ENCODE measurements at regions not wholly inside any gene's neighbourhood (a gene's known extent, or its start where the extent isn't known, plus 50 kb on each side); places are given as distances from the start of the nearest gene placed in this dataset.
"Not testable (repeated sequence)": the region's sequence is repeated elsewhere in the genome, so short reads cannot be mapped to it uniquely, and the experiment has no call there.

DNA sequence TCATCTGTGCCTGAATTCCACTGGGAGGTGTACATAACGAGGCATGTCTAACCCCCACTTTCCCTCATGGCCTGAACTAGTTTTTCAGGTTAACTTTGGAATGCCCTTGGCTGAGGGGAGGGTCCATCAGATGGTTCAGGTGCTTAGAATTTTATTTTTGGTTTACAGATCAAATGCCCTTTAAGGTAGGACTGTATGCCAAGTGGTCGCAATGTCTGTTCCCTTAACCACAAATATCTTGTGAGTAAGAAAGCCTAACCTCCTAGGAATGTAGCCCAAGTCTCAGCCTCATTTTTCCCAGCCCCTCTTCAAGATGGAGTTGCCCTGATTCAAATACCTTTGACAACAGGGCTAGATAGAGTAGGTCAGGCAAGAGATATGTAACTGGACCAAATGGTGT lies 78.4 kb downstream of the RNASET2 start:
- no peak for ATAC-seq
- DNase-seq = no peak

DNA sequence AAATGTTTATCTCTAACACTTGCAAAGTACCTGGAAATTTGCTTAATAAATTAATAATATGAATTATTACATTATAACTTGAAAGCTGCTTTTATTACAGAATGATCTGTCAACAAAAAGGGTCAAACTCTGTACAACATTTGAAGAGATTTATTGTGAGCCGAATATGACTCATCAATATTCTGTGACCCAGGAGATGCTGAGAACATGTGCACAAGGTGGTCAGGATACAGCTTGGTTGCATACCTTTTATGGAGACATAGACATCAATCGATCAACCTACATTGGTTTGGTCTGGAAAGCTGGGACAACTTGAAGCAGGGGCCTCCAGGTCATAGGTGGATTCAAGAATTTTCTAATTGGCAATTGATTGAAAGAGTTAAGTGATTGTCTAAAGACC lies 79.0 kb downstream of the RNASET2 start:
- DNase-seq = no peak
- no peak for ATAC-seq

DNA sequence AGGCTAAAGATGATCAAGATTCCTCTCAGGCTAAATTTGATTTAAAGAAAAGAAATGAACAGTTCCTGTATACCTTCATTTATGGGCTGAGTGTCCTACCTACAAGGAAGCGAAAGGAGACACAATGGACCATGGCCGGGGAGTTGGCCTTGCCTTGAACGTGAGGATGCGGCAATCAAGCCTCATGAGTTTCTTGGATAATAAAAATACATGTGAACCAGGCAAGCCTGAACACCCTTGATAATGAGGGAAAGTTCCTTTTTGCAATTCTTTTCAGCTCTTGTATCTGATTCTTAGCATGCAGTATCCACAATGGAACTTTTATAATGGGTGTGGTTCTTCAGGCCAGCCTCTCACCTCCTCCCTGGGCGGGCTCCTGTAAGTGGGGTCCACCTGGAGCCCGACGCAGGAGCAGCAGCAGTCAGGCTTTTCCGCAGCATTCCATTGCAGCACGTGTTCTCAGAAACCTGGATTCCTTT lies 83.8 kb downstream of the RNASET2 start:
- ATAC-seq = no peak

DNA sequence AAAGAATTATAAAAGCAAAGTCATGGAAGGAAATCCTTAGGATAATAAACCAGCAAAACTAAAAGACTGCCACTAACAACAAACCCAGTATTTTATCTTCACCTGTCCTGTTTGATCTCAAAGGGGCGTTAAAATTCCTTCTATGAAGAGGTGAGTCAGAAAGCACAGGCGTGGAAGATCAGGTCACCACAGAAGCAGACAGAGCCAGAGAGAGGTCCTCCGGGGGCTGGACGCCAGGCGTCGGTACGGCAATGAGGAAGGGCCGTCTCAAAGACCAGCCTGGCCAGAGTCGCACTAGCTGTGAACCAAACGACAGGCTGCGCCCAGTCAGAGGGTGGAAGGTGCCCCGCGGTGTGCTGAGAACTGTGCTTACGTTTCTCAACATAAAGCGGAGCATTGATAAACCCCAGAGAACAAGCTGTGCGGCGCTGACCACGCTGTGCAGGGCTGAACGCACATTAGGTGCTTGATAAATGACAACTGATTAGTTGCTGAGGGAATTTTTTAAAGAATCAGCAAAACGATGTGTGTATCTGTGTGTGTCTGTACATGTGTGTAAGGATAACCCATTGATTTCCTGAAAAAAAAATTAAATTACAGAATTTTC lies 85.6 kb downstream of the RNASET2 start:
- DNase-seq (no peak), ATAC-seq (no peak)

More for the DNA sequence above, 83.8 kb downstream of the RNASET2 start:
- DNase-seq = no peak

DNA sequence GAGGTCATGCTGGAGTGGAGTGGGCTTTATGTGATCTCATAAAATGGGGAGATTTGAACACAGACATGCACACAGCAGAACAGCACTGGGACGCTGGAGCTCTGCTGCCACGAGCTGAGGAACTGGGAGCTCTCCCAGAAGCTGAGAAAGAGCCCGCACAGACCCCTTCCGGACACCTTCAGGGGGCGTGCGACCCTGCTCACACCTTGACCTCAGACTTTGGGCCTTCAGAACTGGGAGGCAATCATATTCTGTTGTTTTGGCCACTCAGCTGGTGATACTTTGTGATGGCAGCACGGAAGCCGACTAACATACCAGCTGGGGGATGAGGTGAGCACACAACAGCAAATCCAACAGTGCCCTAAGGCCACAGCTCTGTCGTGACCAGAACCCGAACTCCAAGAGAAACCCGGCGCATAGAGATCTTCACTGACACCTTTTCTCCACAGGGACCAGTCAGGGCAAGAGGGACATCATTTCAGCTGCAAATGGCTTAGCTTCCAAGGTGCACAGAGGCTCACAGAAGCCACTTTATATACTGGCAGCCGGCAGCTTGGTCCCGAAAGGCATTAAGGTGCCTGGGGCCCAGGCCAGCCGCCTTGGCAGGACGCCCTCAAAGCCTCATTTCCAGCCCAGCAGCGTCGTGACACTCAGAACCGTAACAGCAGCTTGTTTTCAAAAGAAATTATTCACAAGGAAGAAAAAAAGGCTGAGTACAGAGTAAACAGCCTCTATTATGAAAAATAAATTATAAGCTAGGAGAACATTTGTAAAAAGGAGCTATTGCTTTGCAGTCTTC lies 89.3 kb downstream of the RNASET2 start:
- DNase-seq = no peak
- no peak for ATAC-seq

DNA sequence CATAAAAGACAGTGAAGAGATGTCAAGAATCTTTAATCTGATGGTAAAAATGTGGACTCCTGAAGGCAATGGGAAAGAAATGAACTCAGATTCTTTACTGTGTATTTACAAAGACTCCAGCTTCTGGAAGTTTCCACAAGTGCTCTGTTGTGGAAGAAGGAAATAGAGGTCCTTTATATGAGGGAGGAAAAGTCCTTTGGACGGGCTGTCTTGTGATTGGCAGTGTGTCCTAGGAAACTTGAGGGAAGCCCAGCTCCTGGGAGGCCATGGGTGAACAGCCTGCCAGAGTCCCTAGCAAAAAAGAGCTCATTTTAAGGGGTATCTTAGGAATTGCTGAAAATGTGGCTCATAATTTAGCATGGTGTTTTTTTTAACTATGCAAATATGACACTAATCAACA lies 92.0 kb downstream of the RNASET2 start:
- ATAC-seq (no peak), DNase-seq (no peak)

DNA sequence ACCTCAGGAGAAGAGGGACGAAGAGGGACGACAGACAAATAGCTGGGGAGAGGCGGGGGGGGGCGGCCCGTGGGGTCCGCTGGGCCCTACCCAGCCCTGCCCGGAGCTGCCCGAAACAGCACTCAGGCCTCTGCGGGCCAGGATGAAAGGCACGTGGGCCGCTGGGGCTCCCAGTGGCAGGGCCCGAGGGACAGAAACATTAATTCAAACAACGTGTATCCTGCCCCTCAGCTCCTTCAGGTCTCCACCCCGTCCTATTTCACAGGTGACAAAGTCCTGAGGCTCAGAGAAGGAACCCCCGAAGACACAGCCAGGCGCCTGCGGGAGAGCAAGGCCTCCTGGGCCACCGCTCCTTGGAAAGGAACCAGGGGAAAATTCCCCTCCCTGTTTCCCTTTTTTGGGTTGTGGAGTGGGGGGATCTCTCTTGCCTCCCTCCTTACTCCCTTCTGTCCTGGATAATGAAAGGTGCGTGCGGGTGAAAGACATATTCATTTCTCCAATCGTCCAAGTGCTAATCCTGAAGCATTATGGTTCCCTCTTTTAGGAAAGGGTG lies 93.3 kb downstream of the RNASET2 start:
- no peak for ATAC-seq
- no peak for DNase-seq

DNA sequence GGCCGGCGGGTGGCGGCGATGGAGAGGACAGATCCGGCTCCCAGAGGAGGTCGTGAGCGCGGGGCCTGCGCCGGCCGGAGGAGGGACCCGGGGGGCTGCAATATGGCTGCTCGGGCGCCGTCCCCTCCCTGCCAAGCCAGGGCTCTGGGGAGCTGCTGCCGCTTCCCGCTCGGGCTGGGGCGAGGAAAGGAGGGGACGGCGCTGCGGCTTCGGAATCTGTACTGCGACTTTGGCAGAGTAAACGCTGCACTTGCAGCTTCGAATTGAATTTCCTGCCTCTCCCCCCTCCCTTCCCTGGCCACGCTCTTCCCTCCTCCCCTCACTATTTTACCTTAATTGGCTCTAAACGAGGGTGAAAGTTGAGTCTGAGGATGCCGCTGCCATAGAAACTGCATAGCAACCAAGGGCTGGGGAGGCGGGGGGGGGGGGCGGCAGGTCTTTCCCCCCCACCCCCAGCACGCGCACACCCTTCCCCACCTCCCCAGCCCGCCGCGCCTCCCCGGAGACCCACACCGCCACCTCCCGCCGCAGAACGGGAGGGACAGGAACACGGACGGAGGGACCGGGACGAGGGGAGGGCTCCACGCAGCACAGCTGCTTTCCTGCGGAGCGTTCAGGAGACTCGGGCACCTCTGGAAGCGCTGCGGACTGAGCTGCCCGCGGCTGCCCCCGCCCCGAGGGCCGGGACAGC lies 93.9 kb downstream of the RNASET2 start:
- DNase-seq (peak; percentile 26), ATAC-seq (peak; percentile 62)

DNA sequence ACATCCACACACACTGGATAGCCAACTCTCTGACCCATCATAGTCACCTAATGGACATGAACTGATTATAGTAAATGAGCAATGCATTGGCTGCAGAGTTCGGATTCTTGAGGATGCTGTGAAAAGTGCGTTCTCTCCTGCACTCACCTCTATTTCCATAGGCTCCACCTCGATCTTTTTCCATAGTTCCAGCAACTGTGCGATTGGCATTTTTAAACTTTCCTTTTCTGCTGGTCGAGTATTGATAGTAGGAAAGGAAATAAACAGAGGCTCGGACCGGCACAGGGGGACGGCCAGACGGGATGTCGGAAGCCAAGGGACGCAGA lies 94.4 kb downstream of the RNASET2 start:
- ATAC-seq (no peak), DNase-seq (no peak)

DNA sequence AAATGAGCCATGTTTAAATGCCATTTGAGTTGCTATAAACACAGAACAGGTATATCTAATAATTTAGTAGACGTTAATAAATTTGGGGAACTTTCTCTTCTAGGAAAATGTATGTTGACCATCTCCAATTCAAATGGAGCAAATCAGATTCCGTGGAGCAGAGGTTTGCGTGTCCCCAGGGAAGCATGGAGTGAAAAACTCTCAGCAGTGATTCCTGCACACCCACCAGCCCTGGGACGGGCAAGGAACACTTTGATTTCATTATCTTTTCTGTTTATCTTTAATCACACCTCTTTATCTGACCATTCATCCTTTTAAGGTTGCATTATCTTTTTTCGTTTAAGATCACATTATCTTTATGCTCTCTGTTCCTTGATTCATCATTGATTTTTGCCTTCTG lies 95.0 kb downstream of the RNASET2 start:
- ATAC-seq (no peak), DNase-seq (no peak)

DNA sequence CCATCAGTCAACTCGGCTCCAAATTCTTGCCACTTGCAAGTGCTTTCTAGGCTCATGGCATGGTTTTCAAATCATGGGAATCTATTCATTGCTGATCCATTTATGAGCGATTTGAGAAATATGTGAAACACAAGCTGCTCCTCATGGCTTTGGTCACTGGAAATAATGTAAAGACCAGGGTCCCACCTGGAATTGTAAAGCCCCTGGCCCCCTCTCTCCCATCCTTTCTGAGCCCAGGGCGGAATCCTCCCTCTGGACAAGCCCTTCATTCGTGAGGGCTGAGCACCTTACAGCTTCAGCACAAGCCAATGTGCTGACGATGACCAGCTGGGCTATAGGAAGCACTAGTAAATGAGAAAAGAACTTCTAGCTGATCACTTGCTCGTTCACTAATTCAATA lies 96.0 kb downstream of the RNASET2 start:
- DNase-seq (no peak), ATAC-seq (no peak)

DNA sequence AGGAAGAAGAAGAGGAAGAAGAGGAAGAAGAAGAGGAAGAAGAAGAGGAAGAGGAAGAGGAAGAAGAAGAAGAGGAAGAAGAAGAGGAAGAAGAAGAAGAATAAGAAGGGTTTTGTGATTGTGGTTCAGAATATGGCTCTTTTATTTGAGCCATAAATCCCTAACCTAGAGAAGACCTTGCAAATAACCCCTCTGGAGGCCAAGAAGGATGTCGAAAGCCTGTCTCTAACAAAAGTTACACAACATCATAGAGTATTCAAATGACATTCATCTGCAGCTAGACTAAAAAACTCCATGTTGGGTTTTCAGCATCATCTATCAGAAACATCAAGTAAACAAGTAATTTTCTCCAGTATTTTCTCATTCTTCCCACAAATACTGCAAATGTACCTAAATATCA lies 100.9 kb downstream of the RNASET2 start:
- DNase-seq (no peak), ATAC-seq (no peak)

DNA sequence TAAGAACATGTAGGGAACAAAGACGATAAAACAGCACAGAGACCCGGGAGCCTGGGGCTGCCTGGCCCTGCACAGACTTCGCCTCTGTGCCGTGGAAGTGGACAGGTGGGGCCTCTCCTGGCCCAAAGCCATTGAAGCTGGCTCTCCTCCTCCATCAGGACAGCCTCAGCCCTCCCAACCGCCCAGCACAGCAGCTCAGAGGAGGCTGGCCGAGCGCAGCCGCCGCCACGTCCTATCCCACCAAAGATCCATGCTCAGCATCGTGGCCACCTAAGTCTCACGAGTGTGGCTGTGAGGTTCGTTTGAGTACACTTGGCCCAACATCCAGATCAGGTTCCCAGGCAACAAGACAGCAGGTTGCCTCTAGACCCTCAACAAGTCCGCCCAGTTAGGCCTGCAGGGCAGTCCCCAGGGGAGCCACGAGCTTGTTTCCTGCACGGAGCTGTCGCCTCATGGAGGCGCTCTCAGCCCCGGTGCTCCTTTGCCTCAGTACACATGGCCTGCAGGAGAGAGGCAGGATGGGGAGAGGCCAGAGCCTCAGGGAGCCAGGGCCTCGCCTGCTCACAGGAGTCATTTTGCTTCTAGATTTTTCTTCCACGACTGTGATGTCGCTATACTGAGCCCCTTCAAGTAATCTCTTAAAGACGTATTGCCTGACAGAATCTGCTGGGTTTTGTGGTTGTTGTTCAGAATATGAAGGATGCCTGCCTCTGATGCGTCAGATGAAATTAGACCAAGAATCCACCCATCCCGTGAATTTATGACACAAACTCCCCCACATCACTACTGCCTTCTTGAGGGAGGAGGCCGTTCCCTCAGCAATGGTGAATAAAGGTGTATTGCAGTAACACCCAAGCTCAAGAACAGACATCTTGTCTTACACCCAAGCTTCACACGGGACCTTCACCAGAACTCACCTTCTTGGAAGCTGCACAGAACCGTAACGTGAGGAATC lies 102.7 kb downstream of the RNASET2 start:
- ATAC-seq = no peak
- DNase-seq = no peak

DNA sequence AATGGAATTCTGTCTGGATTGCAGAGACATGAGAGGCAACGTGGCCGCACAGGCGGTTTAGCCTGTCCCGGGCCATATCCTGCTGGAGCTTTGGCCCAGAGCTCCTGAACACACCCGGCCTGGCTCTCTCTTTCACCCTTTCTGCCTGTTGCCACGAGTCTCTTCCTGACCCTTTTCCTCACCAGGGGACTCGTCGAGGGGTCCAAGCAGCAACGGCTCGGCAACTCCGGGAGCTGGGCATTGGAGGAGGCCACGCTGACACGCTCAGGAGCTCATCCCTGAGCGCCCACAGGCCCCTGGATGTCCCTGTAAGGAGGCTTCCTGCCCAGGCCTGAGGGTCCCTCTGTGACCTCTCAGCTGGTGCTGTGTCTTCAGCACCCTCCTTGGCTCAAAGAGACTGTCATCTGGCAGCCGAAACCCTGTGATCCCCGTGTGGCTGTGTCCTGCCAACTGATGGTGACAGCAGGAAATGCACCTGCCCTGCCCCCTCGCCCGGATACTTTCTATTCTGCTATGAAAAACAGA lies 103.8 kb downstream of the RNASET2 start:
- ATAC-seq (no peak), DNase-seq (no peak)

DNA sequence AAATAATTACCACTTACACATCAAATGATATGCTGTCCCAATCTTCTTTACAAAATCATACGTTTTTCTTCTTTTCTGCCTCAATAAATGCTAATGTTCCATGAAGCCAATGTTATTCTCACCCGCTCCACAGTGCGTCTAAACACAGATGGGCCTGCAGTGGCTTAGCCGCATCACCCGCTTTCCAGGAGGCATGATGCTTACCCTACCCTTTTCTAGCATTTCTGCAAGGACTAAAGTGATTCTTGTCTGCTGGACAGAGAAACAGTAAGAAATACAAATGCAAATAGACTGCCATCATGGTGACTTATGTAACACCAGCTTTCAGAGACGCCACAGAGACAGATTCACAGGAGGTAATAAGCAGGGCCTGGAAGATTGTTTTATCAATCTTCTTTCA lies 104.4 kb downstream of the RNASET2 start:
- DNase-seq (no peak), ATAC-seq (no peak)

DNA sequence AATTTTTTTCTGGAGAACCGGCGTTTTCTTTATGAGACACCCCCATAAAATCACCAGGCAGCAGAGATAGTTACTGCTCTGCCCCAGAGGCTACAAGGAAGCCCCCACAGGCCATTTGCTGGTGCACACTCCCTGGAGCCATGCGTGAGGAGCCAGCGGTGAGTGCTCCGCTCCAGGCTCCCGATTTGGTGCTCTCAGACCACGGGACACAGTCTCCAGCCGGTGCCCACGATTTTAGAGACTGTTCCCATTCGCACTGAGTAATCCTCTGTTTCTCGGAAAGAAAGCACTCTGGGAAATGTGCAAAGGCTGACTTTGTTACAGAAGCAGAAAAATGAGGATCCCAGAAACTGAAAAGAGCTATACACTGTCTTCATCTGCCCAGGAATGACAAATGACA lies 104.9 kb downstream of the RNASET2 start:
- ATAC-seq = no peak
- no peak for DNase-seq

DNA sequence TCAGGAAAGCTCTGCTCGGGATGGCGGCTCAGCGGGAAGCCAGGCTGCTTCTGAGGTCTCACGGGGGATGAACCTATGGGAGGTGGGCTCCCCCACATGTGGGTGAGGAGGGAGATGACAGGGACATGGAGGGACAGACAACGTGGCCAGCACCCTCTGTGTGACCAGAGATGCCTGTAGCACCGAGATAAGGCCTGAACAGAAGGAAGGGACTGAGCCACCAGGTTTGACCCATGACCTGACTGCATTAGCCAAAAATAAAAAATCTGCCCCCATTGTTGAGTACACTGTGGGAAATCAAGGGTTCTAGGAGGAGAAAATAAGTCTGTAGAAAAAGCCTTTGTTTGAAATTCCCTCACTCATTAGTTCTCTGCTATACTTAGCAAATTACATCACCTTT lies 105.7 kb downstream of the RNASET2 start:
- ATAC-seq (no peak), DNase-seq (no peak)

DNA sequence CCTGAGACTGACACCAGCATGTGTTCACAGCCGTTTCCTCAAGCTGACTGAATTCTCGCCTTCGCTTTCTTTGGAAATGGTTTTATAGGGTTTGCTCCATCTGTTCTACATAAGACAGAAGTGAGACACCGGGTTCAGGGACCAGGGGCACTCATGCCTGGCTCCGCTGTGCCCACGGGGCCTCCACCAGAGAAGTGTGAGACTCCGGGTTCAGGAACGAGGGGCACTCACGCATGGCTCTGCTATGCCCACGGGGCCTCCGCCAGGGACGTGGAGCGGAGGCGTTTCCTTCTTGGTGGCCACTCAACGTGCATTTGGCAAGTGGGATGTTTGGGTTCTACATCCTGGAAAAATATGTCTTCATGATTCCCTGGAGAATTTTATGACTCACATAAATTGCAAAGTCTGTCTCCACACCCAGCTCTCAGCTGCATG lies 106.6 kb downstream of the RNASET2 start:
- no peak for DNase-seq
- ATAC-seq = no peak

DNA sequence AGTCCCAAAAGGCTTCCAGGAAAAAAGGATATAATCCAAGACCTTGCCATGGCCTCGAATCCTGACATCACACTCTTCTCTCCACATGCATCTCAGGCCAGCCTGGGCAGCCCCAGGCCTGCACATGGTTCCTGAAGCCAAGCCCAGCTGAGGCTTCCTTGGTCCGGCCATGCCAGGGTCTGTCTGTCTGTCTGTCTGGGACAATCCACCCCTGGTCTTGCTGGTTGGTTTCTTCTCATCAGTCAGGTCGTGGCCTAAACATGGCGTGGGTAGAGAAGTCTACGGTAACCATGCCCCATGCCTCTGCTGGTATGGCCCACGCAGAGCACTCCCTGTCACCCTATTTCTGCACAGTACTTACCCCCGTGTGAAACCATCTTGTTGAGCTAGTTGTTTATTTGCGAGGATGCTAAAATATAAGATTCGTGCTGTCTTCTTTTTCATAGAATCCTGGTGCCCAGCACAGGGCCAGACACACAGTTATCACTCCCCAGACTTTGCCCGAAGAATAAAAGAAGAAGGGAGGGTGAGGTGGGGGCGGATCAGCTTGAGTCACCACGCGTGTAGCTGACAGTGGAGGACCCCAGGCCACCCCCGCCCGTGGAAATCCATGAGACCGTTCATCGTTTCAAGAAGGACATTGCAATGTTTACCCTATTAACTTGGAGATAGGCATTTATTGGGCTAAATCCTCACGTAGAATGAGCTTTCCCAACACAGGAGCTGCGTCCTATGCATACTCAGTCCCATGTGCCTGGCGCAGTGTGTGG lies 107.2 kb downstream of the RNASET2 start:
- no peak for ATAC-seq
- DNase-seq = no peak

DNA sequence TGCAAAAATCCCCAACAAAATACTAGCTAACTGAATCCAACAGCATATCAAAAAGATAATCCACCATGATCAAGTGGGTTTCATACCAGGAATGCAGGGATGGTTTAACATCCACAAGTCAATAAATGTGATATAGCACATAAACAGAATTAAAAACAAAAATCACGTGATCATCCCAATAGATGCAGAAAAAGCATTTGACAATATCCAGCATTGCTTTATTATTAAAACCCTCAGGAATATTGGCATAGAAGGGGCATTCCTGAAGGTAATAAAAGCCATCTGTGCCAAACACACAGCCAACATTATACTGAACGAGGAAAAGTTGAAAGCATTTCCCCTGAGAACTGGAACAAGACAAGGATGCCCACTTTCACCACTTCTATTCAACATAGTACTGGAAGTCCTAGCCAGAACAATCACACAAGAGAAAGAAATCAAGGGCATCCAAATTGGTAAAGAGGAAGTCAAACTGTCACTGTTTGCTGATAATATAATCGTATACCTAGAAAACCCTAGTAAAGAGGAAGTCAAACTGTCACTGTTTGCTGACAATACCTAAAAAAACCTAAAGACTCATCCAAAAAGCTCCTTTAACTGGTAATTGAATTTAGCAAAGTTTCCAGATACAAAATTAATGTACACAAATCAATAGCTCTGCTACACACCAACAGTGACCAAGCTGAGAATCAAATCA lies 109.8 kb downstream of the RNASET2 start:
- ATAC-seq, DNase-seq: not testable (repeated sequence)
